Left ventricle myocardium inferior (tissue), 1 donor: ENCODE measurements at regions not wholly inside any gene's neighbourhood (a gene's known extent, or its start where the extent isn't known, plus 50 kb on each side); places are given as distances from the start of the nearest gene placed in this dataset.
A peak's percentile ranks its signal among the peaks of the same experiment; 100 is the strongest.
"Not testable (repeated sequence)": the region's sequence is repeated elsewhere in the genome, so short reads cannot be mapped to it uniquely, and the experiment has no call there.

Experiments
- DNase-seq: peaks from one replicate; pipeline ENCODE4 v3.0.0-alpha.2; 2020
- H3K27ac ChIP-seq: fragments of 200-600 bp; replicated peaks from 2 replicates; pipeline ENCODE4 v1.8.0; 2021
- H3K27me3 ChIP-seq: fragments of 200-600 bp; 2 replicates; pipeline ENCODE4 v1.8.0; 2021; ENCODE audit warnings: low read depth
- H3K36me3 ChIP-seq: fragments of 200-600 bp; 2 replicates; pipeline ENCODE4 v1.8.0; 2021
- H3K4me1 ChIP-seq: fragments of 200-600 bp; 2 replicates; pipeline ENCODE4 v1.8.0; 2021
- H3K4me3 ChIP-seq: fragments of 200-600 bp; 2 replicates; pipeline ENCODE4 v1.8.0; 2021; ENCODE audit warnings: mild to moderate bottlenecking, moderate library complexity
- H3K9me3 ChIP-seq: fragments of 200-600 bp; replicated peaks from 2 replicates; pipeline ENCODE4 v1.8.0; 2021
- intact Hi-C: fragments of 100-400 bp; cut with micrococcal nuclease; formaldehyde crosslinking; loops from one replicate; pipeline ENCODE4 v1.11.0; 2022
- TF ChIP-seq, protein P1 (sequence below): fragments of 200-600 bp; IDR thresholded peaks from 2 replicates; pipeline ENCODE4 v1.8.0; 2021; ENCODE audit warnings: antibody characterized with exemption, mild to moderate bottlenecking, borderline replicate concordance
- donor health status: DM: no; HTN: yes; CAD: no; lungs with severe emphysema.

DNA sequence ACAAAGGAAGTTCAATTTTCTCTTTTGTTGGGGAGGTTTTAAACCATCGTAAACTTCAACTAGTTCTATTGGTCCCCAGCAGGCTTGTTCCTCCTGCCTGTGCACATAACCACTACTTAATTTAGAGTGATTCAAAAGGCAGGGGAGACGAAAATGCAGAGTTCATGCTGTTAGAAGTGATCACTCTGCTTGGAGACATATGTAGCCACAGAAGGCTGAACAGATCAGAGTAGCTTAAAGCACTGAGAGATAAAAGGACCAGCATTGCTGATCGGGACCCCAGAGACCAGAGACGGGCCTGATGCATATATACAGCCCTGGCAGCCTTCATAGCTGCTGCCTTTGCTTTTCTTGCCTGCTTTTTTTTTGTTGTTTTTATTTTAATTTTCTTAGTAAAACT, 662.0 kb upstream of the CPEB2 start:
- Histone ChIP-seq H3K27me3 (no peaks in the 10 kb centered on the region), H3K27ac (no peak overlapping the region), H3K9me3 (no peaks in the 10 kb centered on the region), H3K4me1 (peaks cover 8% of the 10 kb centered on the region), H3K4me3 (no peak overlapping the region), H3K36me3 (no peaks in the 10 kb centered on the region)
- TF ChIP-seq, protein P1, sequence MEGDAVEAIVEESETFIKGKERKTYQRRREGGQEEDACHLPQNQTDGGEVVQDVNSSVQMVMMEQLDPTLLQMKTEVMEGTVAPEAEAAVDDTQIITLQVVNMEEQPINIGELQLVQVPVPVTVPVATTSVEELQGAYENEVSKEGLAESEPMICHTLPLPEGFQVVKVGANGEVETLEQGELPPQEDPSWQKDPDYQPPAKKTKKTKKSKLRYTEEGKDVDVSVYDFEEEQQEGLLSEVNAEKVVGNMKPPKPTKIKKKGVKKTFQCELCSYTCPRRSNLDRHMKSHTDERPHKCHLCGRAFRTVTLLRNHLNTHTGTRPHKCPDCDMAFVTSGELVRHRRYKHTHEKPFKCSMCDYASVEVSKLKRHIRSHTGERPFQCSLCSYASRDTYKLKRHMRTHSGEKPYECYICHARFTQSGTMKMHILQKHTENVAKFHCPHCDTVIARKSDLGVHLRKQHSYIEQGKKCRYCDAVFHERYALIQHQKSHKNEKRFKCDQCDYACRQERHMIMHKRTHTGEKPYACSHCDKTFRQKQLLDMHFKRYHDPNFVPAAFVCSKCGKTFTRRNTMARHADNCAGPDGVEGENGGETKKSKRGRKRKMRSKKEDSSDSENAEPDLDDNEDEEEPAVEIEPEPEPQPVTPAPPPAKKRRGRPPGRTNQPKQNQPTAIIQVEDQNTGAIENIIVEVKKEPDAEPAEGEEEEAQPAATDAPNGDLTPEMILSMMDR: no peak
- no peak for DNase-seq
- intact Hi-C loops: no loop called here

- intact Hi-C loops: no loop called here
- DNase-seq: no peak
- TF ChIP-seq, protein P1: no peak
Measured at GRCh38 chr4:14343961-14344360, 658.3 kb upstream of the CPEB2 start.

DNA sequence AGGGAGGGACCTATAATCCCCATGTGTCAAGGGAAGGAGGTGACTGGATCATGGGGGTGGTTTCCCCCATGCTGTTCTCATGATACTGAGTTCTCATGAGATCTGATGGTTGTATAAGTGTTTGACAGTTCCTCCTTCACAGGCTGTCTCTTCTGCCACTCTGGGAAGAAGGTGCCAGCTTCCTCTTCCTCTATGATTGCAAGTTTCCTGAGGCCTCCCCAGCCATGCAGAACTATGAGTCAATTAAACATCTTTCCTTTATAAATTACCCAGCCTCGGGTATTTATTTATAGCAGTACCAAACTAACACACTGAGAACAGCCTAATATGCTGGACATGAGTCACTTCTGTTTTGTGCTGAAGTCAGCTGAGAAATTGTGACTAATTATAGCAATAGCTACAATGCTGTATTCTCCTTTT, 656.9 kb upstream of the CPEB2 start:
- DNase-seq: no peak
- no peaks in the 10 kb centered on the region for H3K36me3 ChIP-seq
- H3K27me3 ChIP-seq: no peaks in the 10 kb centered on the region
- H3K4me3 ChIP-seq: no peak overlapping the region
- peaks cover 16% of the 10 kb centered on the region for H3K4me1 ChIP-seq
- H3K27ac ChIP-seq: peak overlapping the region; percentile 31
- intact Hi-C loops: no loop called here
- H3K9me3 ChIP-seq: no peaks in the 10 kb centered on the region
- TF ChIP-seq, protein P1: no peak

More at GRCh38 chr4:14343961-14344360, 658.3 kb upstream of the CPEB2 start:
- H3K4me1 ChIP-seq: peaks cover 16% of the 10 kb centered on the region
- H3K27me3 ChIP-seq: no peaks in the 10 kb centered on the region
- no peaks in the 10 kb centered on the region for H3K9me3 ChIP-seq
- no peaks in the 10 kb centered on the region for H3K36me3 ChIP-seq
- no peak overlapping the region for H3K4me3 ChIP-seq
- H3K27ac ChIP-seq: no peak overlapping the region

DNA sequence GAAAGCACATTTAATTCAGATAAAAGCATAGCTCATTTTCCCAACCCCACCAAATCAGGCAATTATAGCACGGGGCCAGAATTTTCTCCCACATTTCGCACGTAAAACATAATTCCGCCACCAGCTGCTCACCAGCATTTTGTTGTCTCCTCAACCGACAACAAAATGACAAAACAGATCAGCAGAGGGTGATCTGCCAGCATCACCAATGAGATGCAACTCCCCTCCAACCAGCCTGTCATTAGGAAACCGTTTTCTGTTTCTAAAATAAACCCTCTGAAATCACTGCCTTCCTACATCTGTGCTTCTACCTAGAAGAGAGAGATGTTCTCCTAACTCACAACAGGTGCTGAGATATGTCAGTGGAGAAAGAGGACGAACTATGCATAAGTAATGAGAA, 654.8 kb upstream of the CPEB2 start:
- no peak overlapping the region for H3K27ac ChIP-seq
- TF ChIP-seq, protein P1: no peak

DNA sequence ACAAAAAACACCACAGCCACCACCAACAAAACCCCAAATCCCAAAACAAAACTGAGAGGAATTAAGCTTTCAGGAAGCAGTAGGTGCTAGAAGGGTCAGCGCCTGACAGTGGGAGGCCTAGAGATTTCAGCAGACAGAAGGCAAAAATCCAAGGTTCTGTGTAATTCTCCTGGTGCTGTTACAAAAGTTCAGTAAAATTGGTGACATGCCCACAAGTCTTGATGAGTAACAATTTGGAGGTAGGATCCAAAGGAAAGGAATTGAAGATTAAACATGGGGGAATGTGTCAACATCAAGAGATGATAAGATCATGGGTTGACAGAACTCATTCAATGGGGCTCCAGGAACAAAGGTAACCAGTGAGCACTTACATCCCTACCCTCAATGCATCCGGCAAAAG, 653.8 kb upstream of the CPEB2 start:
- DNase-seq: no peak
- H3K27me3 ChIP-seq: no peaks in the 10 kb centered on the region
- no peaks in the 10 kb centered on the region for H3K36me3 ChIP-seq
- TF ChIP-seq, protein P1: no peak
- no peak overlapping the region for H3K4me3 ChIP-seq
- intact Hi-C loops: no loop called here
- H3K4me1 ChIP-seq: peaks cover 16% of the 10 kb centered on the region
- H3K9me3 ChIP-seq: no peaks in the 10 kb centered on the region
- H3K27ac ChIP-seq: no peak overlapping the region

More for the DNA sequence above, 654.8 kb upstream of the CPEB2 start:
- DNase-seq: no peak
- H3K9me3 ChIP-seq: no peaks in the 10 kb centered on the region
- H3K27me3 ChIP-seq: no peaks in the 10 kb centered on the region
- no peak overlapping the region for H3K4me3 ChIP-seq
- intact Hi-C loops: no loop called here
- H3K36me3 ChIP-seq: no peaks in the 10 kb centered on the region
- peaks cover 16% of the 10 kb centered on the region for H3K4me1 ChIP-seq

GRCh38 chr4:14358544-14359160, 643.6 kb upstream of the CPEB2 start:
- H3K4me1 ChIP-seq, H3K27me3 ChIP-seq, H3K36me3 ChIP-seq, H3K9me3 ChIP-seq, intact Hi-C loops, H3K4me3 ChIP-seq, DNase-seq, H3K27ac ChIP-seq: not testable (repeated sequence)
